Ecto neural progenitor cell (in vitro differentiated cells): ENCODE measurements at regions not wholly inside any gene's neighbourhood (a gene's known extent, or its start where the extent isn't known, plus 50 kb on each side); places are given as distances from the start of the nearest gene placed in this dataset.
"Not testable (repeated sequence)": the region's sequence is repeated elsewhere in the genome, so short reads cannot be mapped to it uniquely, and the experiment has no call there.

Experiments
- DNase-seq: peaks from one replicate; pipeline ENCODE4 v3.0.0-alpha.2; 2018; ENCODE audit warnings: low spot score

- no peak for DNase-seq
These were observed 624.2 kb upstream of the GRIN3A start for GRCh38 chr9:102362470-102363132.

- no peak for DNase-seq
These were observed 622.4 kb upstream of the GRIN3A start for GRCh38 chr9:102360846-102361245.

- no peak for DNase-seq
These were observed 617.5 kb upstream of the GRIN3A start for GRCh38 chr9:102355982-102356381.

GRCh38 chr9:102354041-102354440 is 615.6 kb upstream of the GRIN3A start:
- DNase-seq, result no peak

GRCh38 chr9:102337471-102337870 is 599.0 kb upstream of the GRIN3A start:
- DNase-seq, result not testable (repeated sequence)

- DNase-seq, result no peak
These were observed 570.9 kb upstream of the GRIN3A start for GRCh38 chr9:102309379-102309778.

- DNase-seq, result no peak
These were observed 556.7 kb upstream of the GRIN3A start for GRCh38 chr9:102295188-102295587.

GRCh38 chr9:102273952-102274351 is 535.5 kb upstream of the GRIN3A start:
- no peak for DNase-seq

GRCh38 chr9:102253099-102253498 is 514.7 kb upstream of the GRIN3A start:
- no peak for DNase-seq

- no peak for DNase-seq
These were observed 506.5 kb upstream of the GRIN3A start for GRCh38 chr9:102244916-102245315.

GRCh38 chr9:102237520-102237919 is 499.1 kb upstream of the GRIN3A start:
- DNase-seq, result no peak

- no peak for DNase-seq
These were observed 498.6 kb upstream of the GRIN3A start for GRCh38 chr9:102237094-102237493.

- not testable (repeated sequence) for DNase-seq
These were observed 489.0 kb upstream of the GRIN3A start for GRCh38 chr9:102227416-102227815.

GRCh38 chr9:102225841-102226441 is 487.5 kb upstream of the GRIN3A start:
- DNase-seq, result no peak

- DNase-seq, result not testable (repeated sequence)
These were observed 485.1 kb upstream of the GRIN3A start for GRCh38 chr9:102223320-102224136.

- no peak for DNase-seq
These were observed 470.7 kb upstream of the GRIN3A start for GRCh38 chr9:102209176-102209575.

- no peak for DNase-seq
These were observed 468.0 kb upstream of the GRIN3A start for GRCh38 chr9:102206432-102206831.

- no peak for DNase-seq
These were observed 466.8 kb upstream of the GRIN3A start for GRCh38 chr9:102205251-102205650.

GRCh38 chr9:102202126-102202525 is 463.7 kb upstream of the GRIN3A start:
- no peak for DNase-seq

GRCh38 chr9:102185962-102186361 is 447.5 kb upstream of the GRIN3A start:
- DNase-seq, result no peak

GRCh38 chr9:102185371-102185770 is 446.9 kb upstream of the GRIN3A start:
- no peak for DNase-seq

GRCh38 chr9:102178811-102179210 is 440.4 kb upstream of the GRIN3A start:
- DNase-seq, result no peak

- DNase-seq, result not testable (repeated sequence)
These were observed 435.8 kb upstream of the GRIN3A start for GRCh38 chr9:102174202-102174601.
